A673 (cell line): ENCODE measurements at regions not wholly inside any gene's neighbourhood (a gene's known extent, or its start where the extent isn't known, plus 50 kb on each side); places are given as distances from the start of the nearest gene placed in this dataset.

Source experiments
- BruUV-seq: library from RNA; stranded (reverse); fragments of 400-500 nt; replicated peaks from 2 replicates; lab custom pipeline; 2021; lab: Mats Ljungman, UMichigan
- CTCF ChIA-PET: fragments of 300-600 bp; sonication (Branson Sonifier 250); formaldehyde crosslinking; loops from one replicate; lab custom pipeline; 2022; ENCODE audit warnings: antibody characterized with exemption; lab: Charles Lee
- POLR2A ChIA-PET: fragments of 300-600 bp; sonication (Branson Sonifier 250); formaldehyde crosslinking; loops from one replicate; lab custom pipeline; 2022; ENCODE audit warnings: antibody characterized with exemption; ENCODE audit not compliant: low non-redundant PET; lab: Charles Lee
- DNase-seq: peaks from one replicate; pipeline ENCODE4 v3.0.0-alpha.2; 2015; ENCODE audit warnings: low spot score
- H3K27ac ChIP-seq: fragments of 200-600 bp; sonication (generic); 2 replicates; pipeline ENCODE4 v1.5.1; 2016; ENCODE audit warnings: mixed run types, low read depth, mild to moderate bottlenecking, mixed read lengths, antibody characterized with exemption, low read length; ENCODE audit not compliant: poor library complexity, severe bottlenecking
- H3K27me3 ChIP-seq: fragments of 200-600 bp; sonication (generic); replicated peaks from 2 replicates; pipeline ENCODE4 v1.6.1; 2017; ENCODE audit warnings: mixed run types, low read depth, mild to moderate bottlenecking, mixed read lengths, antibody characterized with exemption, low read length; ENCODE audit not compliant: insufficient read depth, poor library complexity
- H3K36me3 ChIP-seq: fragments of 200-600 bp; sonication (generic); 2 replicates; pipeline ENCODE4 v1.6.1; 2016; ENCODE audit warnings: mixed run types, mild to moderate bottlenecking, mixed read lengths, antibody characterized with exemption, low read length; ENCODE audit not compliant: insufficient read depth, poor library complexity, severe bottlenecking
- H3K4me1 ChIP-seq: fragments of 200-600 bp; sonication (generic); 2 replicates; pipeline ENCODE4 v1.6.1; 2017; ENCODE audit warnings: mixed run types, mild to moderate bottlenecking, mixed read lengths, antibody characterized with exemption, low read length; ENCODE audit not compliant: insufficient read depth, poor library complexity, severe bottlenecking
- H3K4me3 ChIP-seq: fragments of 200-600 bp; sonication (generic); 2 replicates; pipeline ENCODE4 v1.5.1; 2016; ENCODE audit warnings: low read depth, mixed run types, mild to moderate bottlenecking, mixed read lengths, low read length; ENCODE audit not compliant: poor library complexity, severe bottlenecking
- H3K9me3 ChIP-seq: fragments of 200-600 bp; sonication (generic); 2 replicates; pipeline ENCODE4 v1.6.1; 2016; ENCODE audit warnings: mixed run types, low read depth, mild to moderate bottlenecking, mixed read lengths, antibody characterized with exemption, low read length; ENCODE audit not compliant: poor library complexity, severe bottlenecking
- CTCF ChIP-seq: fragments of 300-800, 200-600 bp; sonication (generic); conservative IDR thresholded peaks from 2 replicates; pipeline ENCODE4 v1.5.1; 2017; ENCODE audit warnings: low read depth, mild to moderate bottlenecking, antibody characterized with exemption, low read length, moderate library complexity, mixed read lengths
- EZH2 ChIP-seq: fragments of 200-600 bp; sonication (generic); IDR thresholded peaks from 2 replicates; pipeline ENCODE4 v1.6.1; 2017; ENCODE audit warnings: borderline replicate concordance, low read depth, mild to moderate bottlenecking, mixed read lengths, antibody characterized with exemption, low read length; ENCODE audit not compliant: poor library complexity, severe bottlenecking
- intact Hi-C: fragments of 100-400 bp; cut with micrococcal nuclease; formaldehyde crosslinking; loops from one replicate; pipeline ENCODE4 v1.10.0; 2022; ENCODE audit not compliant: unreplicated experiment

- no peaks in the 10 kb centered on the region for H3K9me3 ChIP-seq
- DNase-seq, result no peak
- TF ChIP-seq EZH2 (no peak), CTCF (no peak)
- no peaks in the 10 kb centered on the region for H3K36me3 ChIP-seq
- no peak overlapping the region for H3K27ac ChIP-seq
- ChIA-PET POLR2A (no interaction called here), CTCF (no interaction called here)
- H3K27me3 ChIP-seq, result no peaks in the 10 kb centered on the region
- no peak overlapping the region for H3K4me3 ChIP-seq
- intact Hi-C loops, result no loop called here
- no peaks in the 10 kb centered on the region for H3K4me1 ChIP-seq
- BruUV-seq, result no TSS peak
Observed at GRCh38 chr1:101122452-101123166, 97.0 kb upstream of the DPH5 start.

- Histone ChIP-seq H3K4me3 (no peak overlapping the region), H3K36me3 (no peaks in the 10 kb centered on the region), H3K27me3 (no peaks in the 10 kb centered on the region), H3K27ac (no peak overlapping the region), H3K4me1 (no peaks in the 10 kb centered on the region), H3K9me3 (no peaks in the 10 kb centered on the region)
- CTCF ChIA-PET, result no interaction called here
- DNase-seq, result no peak
- POLR2A ChIA-PET, result no interaction called here
- TF ChIP-seq CTCF (no peak), EZH2 (no peak)
- BruUV-seq, result no TSS peak
- intact Hi-C loops, result no loop called here
Observed at GRCh38 chr1:101121975-101122374, 96.4 kb upstream of the DPH5 start.

DNA sequence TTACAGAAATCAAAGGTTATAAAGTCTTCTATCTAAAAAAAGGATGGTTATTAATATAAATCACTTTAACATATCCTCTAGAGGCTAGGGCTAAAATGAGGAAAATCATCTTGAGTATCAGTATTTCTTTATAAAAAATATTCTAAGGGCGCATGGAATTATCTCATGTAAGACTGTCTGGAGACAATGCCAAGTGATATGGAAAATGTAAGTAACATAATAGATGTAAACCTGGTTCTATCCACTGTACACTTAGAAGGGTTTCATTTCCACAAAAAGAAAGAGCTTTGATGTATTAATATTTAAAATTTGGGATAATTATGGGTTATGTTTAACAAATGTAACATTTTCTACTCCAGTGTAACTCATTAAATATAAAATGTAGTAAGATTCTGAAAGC lies 95.9 kb upstream of the DPH5 start:
- TF ChIP-seq CTCF (no peak), EZH2 (no peak)
- ChIA-PET POLR2A (no interaction called here), CTCF (no interaction called here)
- H3K27me3 ChIP-seq, result no peaks in the 10 kb centered on the region
- no TSS peak for BruUV-seq
- intact Hi-C loops, result no loop called here
- no peaks in the 10 kb centered on the region for H3K36me3 ChIP-seq
- no peak overlapping the region for H3K4me3 ChIP-seq
- H3K9me3 ChIP-seq, result no peaks in the 10 kb centered on the region
- no peak overlapping the region for H3K27ac ChIP-seq
- no peak for DNase-seq
- no peaks in the 10 kb centered on the region for H3K4me1 ChIP-seq
